ENCODE measurements at regions not wholly inside any gene's neighbourhood (a gene's known extent, or its start where the extent isn't known, plus 50 kb on each side); places are given as distances from the start of the nearest gene placed in this dataset.

DNA sequence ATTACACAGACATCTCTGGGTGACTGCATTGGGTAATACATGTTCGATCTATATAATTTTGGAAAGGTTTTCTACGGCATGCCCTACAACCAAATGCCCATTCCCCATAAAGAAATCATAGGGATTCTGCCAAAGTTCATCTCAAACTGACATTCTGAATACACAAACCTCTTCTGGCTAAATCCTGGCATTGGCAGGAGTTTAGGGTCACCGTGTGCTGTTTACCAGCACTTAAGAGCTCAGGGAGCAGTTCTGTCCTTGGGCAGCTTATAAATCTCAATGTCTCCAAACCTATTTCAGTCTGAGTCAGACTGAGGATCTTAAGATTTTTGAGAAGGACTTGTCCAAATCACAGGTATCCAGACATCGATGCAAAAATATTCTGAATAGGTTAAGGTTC is 809.6 kb upstream of the LRRN3 start:
- intact Hi-C loops (cut with DNase I): no loop called here
- 30% methylated on average over 4 of the region's 4 CpGs for WGBS
- Histone ChIP-seq H3K27ac (no peak overlapping the region), H3K27me3 (replicated peaks; ENCODE audit: insufficient read depth) (no peaks in the 10 kb centered on the region), H3K9me3 (no peaks in the 10 kb centered on the region), H3K4me3 (no peak overlapping the region), H3K4me1 (replicated peaks) (no peaks in the 10 kb centered on the region), H3K36me3 (no peaks in the 10 kb centered on the region)
- peak; percentile 6 for DNase-seq (ENCODE audit: low spot score)
- TF ChIP-seq POLR2AphosphoS5 (IDR thresholded peaks at IDR 0.05) (peak; percentile 20), POLR2A (IDR thresholded peaks at IDR 0.05) (no peak)

DNA sequence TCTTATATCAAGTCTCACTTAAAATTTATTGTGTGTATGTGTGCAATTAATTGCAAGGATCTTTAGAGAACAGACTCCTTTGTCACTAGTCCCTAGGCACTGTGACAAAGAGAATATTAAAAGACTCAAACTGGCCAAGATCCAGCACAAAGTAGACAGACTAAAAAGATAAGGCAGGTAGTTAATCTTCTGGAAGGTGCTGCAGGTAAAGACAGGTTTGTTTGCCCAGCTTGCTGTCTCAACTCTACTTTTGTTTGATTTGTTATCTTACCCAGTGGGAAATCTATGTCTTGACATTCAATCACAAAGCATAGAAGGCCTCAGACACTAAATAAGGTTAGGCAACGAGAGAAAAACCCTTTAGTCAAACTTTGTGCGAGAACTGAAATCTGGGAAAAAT is 807.9 kb upstream of the LRRN3 start:
- no peaks in the 10 kb centered on the region for H3K9me3 ChIP-seq
- peak; percentile 78 for DNase-seq (ENCODE audit: low spot score)
- 41% methylated on average over 2 of the region's 2 CpGs for WGBS
- no peaks in the 10 kb centered on the region for H3K4me1 ChIP-seq (replicated peaks)
- TF ChIP-seq, protein P1, sequence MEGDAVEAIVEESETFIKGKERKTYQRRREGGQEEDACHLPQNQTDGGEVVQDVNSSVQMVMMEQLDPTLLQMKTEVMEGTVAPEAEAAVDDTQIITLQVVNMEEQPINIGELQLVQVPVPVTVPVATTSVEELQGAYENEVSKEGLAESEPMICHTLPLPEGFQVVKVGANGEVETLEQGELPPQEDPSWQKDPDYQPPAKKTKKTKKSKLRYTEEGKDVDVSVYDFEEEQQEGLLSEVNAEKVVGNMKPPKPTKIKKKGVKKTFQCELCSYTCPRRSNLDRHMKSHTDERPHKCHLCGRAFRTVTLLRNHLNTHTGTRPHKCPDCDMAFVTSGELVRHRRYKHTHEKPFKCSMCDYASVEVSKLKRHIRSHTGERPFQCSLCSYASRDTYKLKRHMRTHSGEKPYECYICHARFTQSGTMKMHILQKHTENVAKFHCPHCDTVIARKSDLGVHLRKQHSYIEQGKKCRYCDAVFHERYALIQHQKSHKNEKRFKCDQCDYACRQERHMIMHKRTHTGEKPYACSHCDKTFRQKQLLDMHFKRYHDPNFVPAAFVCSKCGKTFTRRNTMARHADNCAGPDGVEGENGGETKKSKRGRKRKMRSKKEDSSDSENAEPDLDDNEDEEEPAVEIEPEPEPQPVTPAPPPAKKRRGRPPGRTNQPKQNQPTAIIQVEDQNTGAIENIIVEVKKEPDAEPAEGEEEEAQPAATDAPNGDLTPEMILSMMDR (IDR thresholded peaks at IDR 0.05): no peak
- peak; percentile 80 for TF ChIP-seq POLR2AphosphoS5 (IDR thresholded peaks at IDR 0.05)
- intact Hi-C loops (cut with DNase I): no loop called here
- H3K27me3 ChIP-seq (replicated peaks; ENCODE audit: insufficient read depth): no peaks in the 10 kb centered on the region
- no peak overlapping the region for H3K27ac ChIP-seq
- H3K36me3 ChIP-seq: no peaks in the 10 kb centered on the region
- H3K4me3 ChIP-seq: no peak overlapping the region

DNA sequence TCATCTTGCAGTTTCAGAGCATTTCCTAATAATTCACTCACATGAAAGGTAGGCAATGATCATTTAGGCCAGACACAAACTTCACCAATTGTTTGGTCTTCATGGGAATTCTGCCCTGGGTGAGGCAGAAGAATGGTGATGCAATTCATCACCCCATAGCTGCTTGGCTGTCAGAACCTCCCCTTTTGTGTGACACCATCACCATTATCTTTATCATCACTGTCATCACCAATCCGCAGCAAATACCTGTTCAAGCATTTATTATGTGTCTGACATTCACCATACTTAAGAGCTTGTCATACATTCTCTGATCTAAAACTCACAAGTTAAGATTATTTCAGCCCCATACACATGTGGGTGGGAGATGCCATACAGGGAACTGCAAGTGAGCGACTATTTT is 799.5 kb upstream of the LRRN3 start:
- TF ChIP-seq POLR2A (IDR thresholded peaks at IDR 0.05): no peak
- no peak for TF ChIP-seq POLR2AphosphoS5 (IDR thresholded peaks at IDR 0.05)
- TF ChIP-seq, protein P1 (IDR thresholded peaks at IDR 0.05): no peak
- H3K9me3 ChIP-seq: no peaks in the 10 kb centered on the region
- WGBS: 83% methylated on average over 2 of the region's 2 CpGs
- H3K27ac ChIP-seq: no peak overlapping the region
- no peak overlapping the region for H3K4me3 ChIP-seq
- no peaks in the 10 kb centered on the region for H3K36me3 ChIP-seq
- intact Hi-C loops (cut with DNase I): no loop called here
- H3K27me3 ChIP-seq (replicated peaks; ENCODE audit: insufficient read depth): no peaks in the 10 kb centered on the region
- no peaks in the 10 kb centered on the region for H3K4me1 ChIP-seq (replicated peaks)
- DNase-seq (ENCODE audit: low spot score): no peak

DNA sequence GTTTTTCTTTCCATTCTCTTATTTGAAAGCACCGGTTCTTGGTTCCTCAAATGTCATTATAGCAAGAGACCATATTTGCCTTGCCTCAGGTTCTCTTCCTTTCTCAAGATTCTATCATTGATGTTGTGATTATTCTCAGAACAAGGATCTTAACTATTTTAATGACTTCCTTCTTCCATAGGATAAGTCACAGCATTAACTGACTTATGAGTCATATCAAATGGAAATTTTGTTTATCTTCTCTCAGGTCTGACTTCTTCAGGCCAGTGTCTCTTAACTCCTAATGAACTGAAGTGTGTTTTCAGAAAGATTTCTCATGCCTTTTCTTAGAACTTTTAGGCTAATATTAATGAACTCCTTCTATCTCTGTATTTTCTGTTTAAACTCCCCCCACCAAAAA is 794.6 kb upstream of the LRRN3 start:
- H3K4me3 ChIP-seq: no peak overlapping the region
- H3K9me3 ChIP-seq: no peaks in the 10 kb centered on the region
- no peak overlapping the region for H3K27ac ChIP-seq
- no peak for DNase-seq (ENCODE audit: low spot score)
- no peaks in the 10 kb centered on the region for H3K4me1 ChIP-seq (replicated peaks)
- WGBS: 48% methylated on average over 1 of the region's 1 CpG
- H3K27me3 ChIP-seq (replicated peaks; ENCODE audit: insufficient read depth): no peaks in the 10 kb centered on the region
- H3K36me3 ChIP-seq: no peaks in the 10 kb centered on the region
- TF ChIP-seq POLR2AphosphoS5 (IDR thresholded peaks at IDR 0.05) (no peak), POLR2A (IDR thresholded peaks at IDR 0.05) (no peak)
- TF ChIP-seq, protein P1 (IDR thresholded peaks at IDR 0.05): no peak
- intact Hi-C loops (cut with DNase I): no loop called here

DNA sequence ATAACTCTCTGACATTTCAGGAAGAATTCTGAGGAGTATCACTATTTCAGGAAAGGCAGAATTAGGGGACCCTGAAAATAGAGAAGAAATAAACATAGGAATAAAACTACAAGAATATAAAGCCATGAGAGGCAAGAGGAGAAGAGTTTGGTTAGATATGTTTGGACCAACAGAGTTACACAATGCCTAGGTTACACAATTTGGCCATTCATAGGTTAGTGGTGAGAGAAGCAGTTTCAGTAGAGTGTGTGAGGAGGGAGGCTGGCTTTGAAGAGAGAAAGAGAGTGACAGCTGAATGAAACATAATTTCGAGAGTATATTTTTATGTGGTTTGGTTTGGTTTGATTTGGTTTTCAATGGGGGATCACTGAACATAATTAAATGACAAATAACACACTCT is 783.2 kb upstream of the LRRN3 start:
- WGBS: 66% methylated on average over 1 of the region's 1 CpG
- TF ChIP-seq POLR2A (IDR thresholded peaks at IDR 0.05): no peak
- TF ChIP-seq POLR2AphosphoS5 (IDR thresholded peaks at IDR 0.05): no peak
- TF ChIP-seq, protein P1 (IDR thresholded peaks at IDR 0.05): no peak
- intact Hi-C loops (cut with DNase I): no loop called here
- no peak overlapping the region for H3K4me3 ChIP-seq
- no peak overlapping the region for H3K27ac ChIP-seq
- H3K4me1 ChIP-seq (replicated peaks): no peaks in the 10 kb centered on the region
- H3K27me3 ChIP-seq (replicated peaks; ENCODE audit: insufficient read depth): no peaks in the 10 kb centered on the region
- no peak for DNase-seq (ENCODE audit: low spot score)
- no peaks in the 10 kb centered on the region for H3K9me3 ChIP-seq
- H3K36me3 ChIP-seq: no peaks in the 10 kb centered on the region
